Stimulated activated CD8-positive, alpha-beta memory T cell treated with anti-CD3 and anti-CD28 coated beads, Interleukin-7, amount 100 ng/mL, for 24 hours (primary cell): ENCODE measurements at regions not wholly inside any gene's neighbourhood (a gene's known extent, or its start where the extent isn't known, plus 50 kb on each side); places are given as distances from the start of the nearest gene placed in this dataset.

Experiments used
- DNase-seq: peaks from one replicate; pipeline ENCODE4 v3.0.0-alpha.2; 2020; ENCODE audit warnings: low read depth

- no peak for DNase-seq
Measured at GRCh38 chr15:85889956-85890619, 95.4 kb upstream of the KLHL25 start.

- DNase-seq: no peak
Measured at GRCh38 chr15:85890620-85890980, 95.9 kb upstream of the KLHL25 start.

DNA sequence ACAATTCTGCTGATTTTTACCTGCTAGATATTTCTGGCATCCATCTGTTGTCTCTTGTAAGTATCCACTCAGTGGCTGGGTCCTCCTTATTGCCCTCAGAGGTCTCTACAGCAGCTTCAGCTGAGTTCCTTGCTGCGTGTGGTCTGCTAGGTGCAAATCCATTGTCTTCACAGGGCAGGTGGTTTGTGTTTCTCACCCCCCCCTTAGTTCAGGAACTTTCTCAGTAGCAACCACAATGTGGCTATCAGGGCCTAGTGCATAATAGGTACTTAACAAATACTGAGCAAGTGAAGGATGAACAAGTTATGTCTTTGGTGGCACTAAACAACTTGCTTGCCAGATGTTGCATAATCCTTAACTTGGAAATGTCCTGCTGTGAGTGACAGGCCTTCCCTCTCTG, 96.7 kb upstream of the KLHL25 start:
- DNase-seq: no peak

DNA sequence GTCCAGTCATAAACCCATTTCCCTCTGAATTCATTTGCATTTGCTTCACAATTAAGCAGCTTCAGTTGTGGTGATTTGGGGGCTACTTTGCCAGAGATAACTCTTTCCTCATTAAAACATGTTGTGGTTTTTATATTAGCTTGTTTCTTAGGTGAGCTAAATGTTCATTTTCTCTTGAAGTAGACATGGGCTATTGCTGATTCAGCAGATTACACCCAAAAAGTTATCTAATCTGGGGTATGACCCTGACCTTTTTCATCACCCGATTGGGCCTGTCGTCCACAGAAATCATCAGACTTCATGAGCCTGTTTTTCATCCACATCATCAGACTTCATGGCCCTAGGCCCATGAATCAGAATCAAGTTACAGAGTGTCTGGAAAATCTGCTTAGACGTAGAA, 97.5 kb upstream of the KLHL25 start:
- DNase-seq: no peak

- DNase-seq: no peak
Measured at GRCh38 chr15:85897207-85897894, 102.6 kb upstream of the KLHL25 start.

GRCh38 chr15:85897895-85898717, 103.4 kb upstream of the KLHL25 start:
- DNase-seq: no peak

DNA sequence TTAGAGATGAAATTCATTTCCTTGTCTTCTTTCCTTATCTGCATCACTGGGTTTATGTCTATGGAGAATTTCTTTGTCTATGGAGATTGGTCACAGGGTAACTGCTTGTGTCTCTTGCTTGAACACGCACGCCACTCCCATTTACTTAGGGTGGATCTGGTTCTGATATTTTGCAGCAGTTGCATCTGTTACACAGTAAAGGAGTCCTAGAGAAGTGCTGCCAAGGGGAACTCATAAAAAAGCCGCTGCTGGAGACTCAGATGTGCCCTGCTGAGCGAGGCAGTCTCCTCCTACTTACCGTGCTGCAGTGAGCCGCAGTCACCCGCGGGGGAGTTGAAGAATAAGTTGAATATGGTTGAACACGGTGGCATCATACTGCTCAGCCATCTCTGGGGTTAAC, 105.2 kb upstream of the KLHL25 start:
- no peak for DNase-seq

GRCh38 chr15:85905751-85906450, 111.2 kb upstream of the KLHL25 start:
- no peak for DNase-seq

DNA sequence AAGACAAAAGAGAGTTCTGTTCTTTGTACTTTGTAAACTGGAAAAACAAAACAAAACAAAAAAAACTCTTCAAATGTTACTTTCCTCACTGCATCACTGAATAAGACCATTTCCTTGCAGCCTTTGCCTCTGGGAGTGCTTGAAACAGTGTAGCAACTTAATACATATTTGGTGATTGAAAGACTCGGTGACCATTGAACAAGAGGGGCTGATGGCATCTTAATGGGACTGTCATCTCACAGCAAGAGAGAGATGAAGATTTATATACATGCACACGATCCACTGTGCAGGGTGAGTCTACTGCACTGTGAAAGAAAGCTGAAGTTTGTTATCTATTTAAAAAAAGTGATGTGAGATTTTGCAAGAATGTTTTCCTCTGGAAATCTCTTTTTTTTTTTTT, 111.9 kb upstream of the KLHL25 start:
- no peak for DNase-seq

- no peak for DNase-seq
Measured at GRCh38 chr15:85910834-85911233, 116.1 kb upstream of the KLHL25 start.

DNA sequence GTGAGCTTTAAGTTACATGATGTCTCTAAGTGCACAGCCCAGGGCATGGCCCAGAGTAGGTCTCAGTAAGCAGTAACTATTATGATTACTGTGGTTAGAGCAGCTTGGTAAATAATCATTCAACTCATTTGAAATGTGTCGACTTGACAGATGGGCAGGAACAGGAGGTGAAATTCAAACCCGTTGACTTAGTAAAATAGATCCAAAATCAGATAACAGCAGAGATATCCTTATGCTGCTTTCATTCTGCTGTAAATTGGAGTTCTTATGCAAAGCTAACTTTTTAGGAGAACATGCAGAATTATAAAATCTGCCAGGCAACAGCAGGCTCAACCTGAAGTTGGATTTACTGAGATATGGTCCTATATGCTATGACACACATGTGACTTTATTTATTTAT, 118.7 kb upstream of the KLHL25 start:
- no peak for DNase-seq

GRCh38 chr15:85920956-85921355, 126.2 kb upstream of the KLHL25 start:
- DNase-seq: no peak

DNA sequence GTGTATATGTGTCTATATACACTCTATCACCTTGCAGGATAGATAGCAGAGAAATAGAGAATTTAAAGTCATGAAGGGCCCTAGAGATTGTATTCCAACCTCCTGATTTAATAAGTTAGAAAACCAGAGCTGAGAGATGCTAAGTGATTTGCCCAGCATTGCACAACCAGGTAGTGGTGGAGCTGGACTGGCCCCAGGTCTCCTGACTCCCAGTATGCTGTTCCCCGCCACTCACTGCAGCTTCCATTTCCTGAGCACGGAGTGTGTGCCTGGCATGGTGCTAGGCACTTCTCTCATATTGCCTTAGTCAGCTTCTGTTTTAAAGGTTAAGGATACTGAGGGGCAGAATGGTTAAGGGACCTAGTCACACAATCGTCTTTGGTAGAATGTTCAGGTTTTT, 129.4 kb upstream of the KLHL25 start:
- DNase-seq: no peak

GRCh38 chr15:85925649-85926237, 131.0 kb upstream of the KLHL25 start:
- DNase-seq: no peak

DNA sequence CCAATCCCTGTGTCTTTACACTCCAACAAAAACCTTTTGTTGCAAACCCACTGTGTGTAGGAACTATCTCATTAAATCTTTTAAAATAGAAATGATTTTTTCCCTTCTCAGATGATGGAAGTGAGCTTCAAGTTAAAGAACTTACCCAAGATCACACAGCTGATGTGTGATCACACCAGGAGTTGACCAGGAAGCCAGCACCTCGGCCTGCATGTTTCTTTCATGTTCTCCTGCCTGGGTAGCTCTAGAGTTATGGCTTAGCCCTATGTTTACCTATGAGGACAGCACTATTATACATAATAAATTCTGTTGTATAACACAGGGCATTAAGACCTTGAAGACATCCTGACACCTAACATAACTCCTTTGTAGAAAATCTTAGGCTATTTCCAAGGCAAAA, 132.1 kb upstream of the KLHL25 start:
- DNase-seq: no peak

GRCh38 chr15:85927931-85928537, 133.3 kb upstream of the KLHL25 start:
- no peak for DNase-seq

- no peak for DNase-seq
Measured at GRCh38 chr15:85929786-85930185, 135.1 kb upstream of the KLHL25 start.

DNA sequence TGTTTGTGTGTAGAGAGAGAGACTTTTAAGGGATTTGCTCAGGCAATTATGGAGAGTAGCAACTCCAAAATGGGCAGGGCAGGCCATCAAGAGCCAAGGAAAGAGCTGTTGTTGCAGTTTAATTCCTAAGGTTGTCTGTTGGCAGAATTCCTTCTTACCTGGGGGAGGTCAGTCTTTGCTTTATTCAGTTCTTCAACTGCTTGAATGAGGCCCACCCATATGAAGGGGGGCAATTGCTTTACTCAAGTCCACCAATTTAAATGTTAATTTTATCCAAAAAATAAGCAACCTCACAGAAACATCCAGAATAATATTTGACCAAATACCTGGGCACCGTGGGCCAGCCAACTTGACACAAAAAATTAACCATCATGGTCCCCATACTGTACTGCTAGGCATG, 137.7 kb upstream of the KLHL25 start:
- no peak for DNase-seq

GRCh38 chr15:85934691-85935090, 140.0 kb upstream of the KLHL25 start:
- no peak for DNase-seq

- no peak for DNase-seq
Measured at GRCh38 chr15:85935182-85935581, 140.5 kb upstream of the KLHL25 start.

- DNase-seq: no peak
Measured at GRCh38 chr15:85937661-85938060, 142.0 kb upstream of the AGBL1 start.
